GM12878 (cell line): ENCODE measurements at regions not wholly inside any gene's neighbourhood (a gene's known extent, or its start where the extent isn't known, plus 50 kb on each side); places are given as distances from the start of the nearest gene placed in this dataset.

Source experiments
- ATAC-seq: fragments of 200-7000 bp; cut with Tn5 transposase; 3 replicates; pipeline ENCODE4 v1.9.1; 2020; ENCODE audit warnings: mild to moderate bottlenecking, moderate library complexity
- BruUV-seq: library from RNA; stranded (reverse); fragments of 400-500 nt; replicated peaks from 2 replicates; lab custom pipeline; 2021; lab: Mats Ljungman, UMichigan
- CTCF ChIA-PET: fragments of 300-600 bp; sonication (Branson Sonifier 250); formaldehyde crosslinking; extraction: SDS; loops from one replicate; lab custom pipeline; 2021; ENCODE audit warnings: inconsistent platforms; lab: Yijun Ruan, JAX
- POLR2A ChIA-PET: fragments of 350-600 bp; formaldehyde crosslinking; extraction: SDS; loops from one replicate; lab custom pipeline; 2021; ENCODE audit warnings: inconsistent platforms; lab: Charles Lee
- RAD21 ChIA-PET: fragments of 300-600 bp; sonication (Branson Sonifier 250); formaldehyde crosslinking; loops from one replicate; lab custom pipeline; 2023; ENCODE audit warnings: antibody characterized with exemption; ENCODE audit not compliant: unreplicated experiment; lab: Charles Lee
- SMC1A ChIA-PET: fragments of 300-600 bp; sonication (Branson Sonifier 250); formaldehyde crosslinking; loops from one replicate; lab custom pipeline; 2023; ENCODE audit not compliant: unreplicated experiment, uncharacterized antibody; lab: Charles Lee
- DNase-seq: peaks from one replicate; pipeline ENCODE4 v3.0.0-alpha.2; 2011; ENCODE audit warnings: low read depth, low spot score
- FAIRE-seq: peaks from 3 replicates; lab custom pipeline; 2011; peaks lifted over from hg19 to GRCh38; lab: Jason Lieb, UNC
- H2AFZ ChIP-seq: 2 replicates; pipeline ENCODE4 v1.6.0; 2011; ENCODE audit warnings: low read depth, low read length, control low read depth; ENCODE audit not compliant: control insufficient read depth
- H3K27ac ChIP-seq: 2 replicates; pipeline ENCODE4 v1.5.1; 2011; ENCODE audit warnings: control low read depth; ENCODE audit not compliant: control insufficient read depth, insufficient read depth
- H3K27me3 ChIP-seq, 2 experiments: replicated peaks in 1 of 2; 2 replicates each; pipeline versions ENCODE4 v1.6.0 to v1.6.1; 2011; ENCODE audit warnings: low read length in 1 of 2; ENCODE audit not compliant: control insufficient read depth in 2 of 2, insufficient read depth in 2 of 2
- H3K36me3 ChIP-seq, 2 experiments: 2 replicates each; pipeline ENCODE4 v1.5.1; 2011; ENCODE audit warnings: low read length in 1 of 2; ENCODE audit not compliant: control insufficient read depth in 2 of 2, insufficient read depth in 2 of 2
- H3K4me1 ChIP-seq: 2 replicates; pipeline ENCODE4 v1.6.1; 2011; ENCODE audit warnings: mild to moderate bottlenecking, low read length, moderate library complexity, mixed read lengths; ENCODE audit not compliant: control insufficient read depth, insufficient read depth
- H3K4me2 ChIP-seq: 2 replicates; pipeline ENCODE4 v1.6.0; 2011; ENCODE audit warnings: control low read depth; ENCODE audit not compliant: control insufficient read depth, insufficient read depth
- H3K4me3 ChIP-seq: fragments of 200-600 bp; sonication (generic); 2 replicates; pipeline ENCODE4 v1.5.1; 2016
- H3K79me2 ChIP-seq: 2 replicates; pipeline ENCODE4 v1.6.0; 2011; ENCODE audit warnings: low read length; ENCODE audit not compliant: control insufficient read depth, insufficient read depth
- H3K9ac ChIP-seq: 2 replicates; pipeline ENCODE4 v1.8.0; 2011; ENCODE audit warnings: low read length, control low read depth, mixed read lengths; ENCODE audit not compliant: control insufficient read depth, insufficient read depth
- H3K9me3 ChIP-seq: replicated peaks from 3 replicates; pipeline ENCODE4 v1.5.1; 2011; ENCODE audit warnings: mild to moderate bottlenecking, low read length; ENCODE audit not compliant: control insufficient read depth, insufficient read depth
- H4K20me1 ChIP-seq: 2 replicates; pipeline ENCODE4 v1.6.0; 2011; ENCODE audit not compliant: control insufficient read depth, insufficient read depth
- IKZF1 ChIP-seq: fragments of 450-650 bp; conservative IDR thresholded peaks from 2 replicates; pipeline ENCODE4 v1.6.1; 2017; ENCODE audit warnings: antibody characterized with exemption, mild to moderate bottlenecking
- TARDBP ChIP-seq: IDR thresholded peaks from 2 replicates; pipeline ENCODE4 v1.6.1; 2016; ENCODE audit warnings: borderline replicate concordance
- ZNF384 ChIP-seq: IDR thresholded peaks from 2 replicates; pipeline ENCODE4 v1.6.1; 2012; ENCODE audit warnings: low read depth, mild to moderate bottlenecking, low read length, improper control_type of control experiment, borderline replicate concordance
- WGBS: methylation state at CpG from one replicate; pipeline ENCODE4 v1.1.6; 2016; ENCODE audit warnings: low lambda C conversion rate; ENCODE audit not compliant: insufficient replicate concordance, insufficient coverage; ENCODE audit errors: missing lambda C conversion rate; 5-methylcytosine and 5-hydroxymethylcytosine counted together
- in situ Hi-C: fragments of 300-500 bp; cut with MboI; formaldehyde crosslinking; loops from 9 replicates; pipeline ENCODE4 v1.14.3; 2018; ENCODE audit warnings: mixed read lengths
- intact Hi-C: fragments of 100-400 bp; cut with micrococcal nuclease; formaldehyde crosslinking; loops from one replicate; pipeline ENCODE4 v1.14.2; 2022; ENCODE audit not compliant: unreplicated experiment
- TF ChIP-seq, protein P1 (sequence below): IDR thresholded peaks from 2 replicates; pipeline ENCODE4 v1.6.1; 2012; ENCODE audit warnings: low read depth, low read length, improper control_type of control experiment

DNA sequence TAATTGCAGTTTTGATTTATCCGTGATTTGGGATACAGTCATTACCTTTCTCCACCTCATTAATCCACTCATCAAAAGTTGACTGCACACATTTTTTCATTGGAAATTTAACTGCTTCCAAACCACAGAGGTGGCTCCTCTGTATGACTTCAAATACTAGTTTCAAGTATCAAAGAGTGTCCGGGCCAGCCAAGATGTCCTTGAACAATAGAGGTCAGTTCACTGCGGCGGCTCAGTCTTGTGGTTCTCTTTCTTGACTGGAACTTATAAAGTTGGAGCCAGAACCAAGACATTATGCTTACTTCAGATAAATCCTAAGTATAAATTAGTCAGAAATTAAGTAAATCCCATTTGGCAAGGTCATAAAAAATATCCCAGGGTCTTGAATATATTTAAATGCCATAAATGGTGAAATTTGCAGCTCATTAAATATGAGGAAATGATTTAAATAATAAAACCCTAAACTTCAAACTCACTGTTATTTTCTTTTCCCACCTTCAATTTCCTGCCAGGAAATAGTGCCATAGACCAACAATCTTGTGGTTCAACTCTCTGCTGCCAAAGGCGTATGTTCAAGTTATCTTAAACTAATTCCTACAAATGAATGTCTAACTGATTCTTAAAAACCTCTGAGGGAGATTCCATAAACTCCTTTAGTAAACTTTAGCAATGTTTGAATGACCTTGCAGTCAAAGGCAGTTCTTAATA lies 360.8 kb downstream of the AEBP2 start:
- RAD21 ChIA-PET, result interaction anchor here (1.3 kb wide), 1 partner anchor 115 kb away, joined by 4 read pairs; no protein-coding TSS in a partner anchor
- no peaks in the 10 kb centered on the region for H3K4me1 ChIP-seq
- in situ Hi-C loops, result no loop called here
- H3K9me3 ChIP-seq, result no peaks in the 10 kb centered on the region
- TF ChIP-seq IKZF1 (no peak), TARDBP (no peak), ZNF384 (no peak)
- TF ChIP-seq, protein P1, sequence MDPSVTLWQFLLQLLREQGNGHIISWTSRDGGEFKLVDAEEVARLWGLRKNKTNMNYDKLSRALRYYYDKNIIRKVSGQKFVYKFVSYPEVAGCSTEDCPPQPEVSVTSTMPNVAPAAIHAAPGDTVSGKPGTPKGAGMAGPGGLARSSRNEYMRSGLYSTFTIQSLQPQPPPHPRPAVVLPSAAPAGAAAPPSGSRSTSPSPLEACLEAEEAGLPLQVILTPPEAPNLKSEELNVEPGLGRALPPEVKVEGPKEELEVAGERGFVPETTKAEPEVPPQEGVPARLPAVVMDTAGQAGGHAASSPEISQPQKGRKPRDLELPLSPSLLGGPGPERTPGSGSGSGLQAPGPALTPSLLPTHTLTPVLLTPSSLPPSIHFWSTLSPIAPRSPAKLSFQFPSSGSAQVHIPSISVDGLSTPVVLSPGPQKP, result no peak
- H3K79me2 ChIP-seq, result no peaks in the 10 kb centered on the region
- no peak overlapping the region for H3K9ac ChIP-seq
- no peaks in the 10 kb centered on the region for H3K36me3 ChIP-seq
- BruUV-seq, result no TSS peak
- FAIRE-seq (no peak), ATAC-seq (peak; percentile 16), DNase-seq (no peak)
- POLR2A ChIA-PET, result interaction anchor here (1.0 kb wide), 1 partner anchor 48 kb away, joined by 4 read pairs; no protein-coding TSS in a partner anchor
- H4K20me1 ChIP-seq, result no peaks in the 10 kb centered on the region
- H2AFZ ChIP-seq, result no peak overlapping the region
- WGBS, result 76% methylated on average over 5 of the region's 5 CpGs
- H3K4me2 ChIP-seq, result no peak overlapping the region
- H3K27ac ChIP-seq, result no peak overlapping the region
- intact Hi-C loops, result loop anchor here (2.0 kb wide), 1 partner anchor 31 kb away; no protein-coding TSS in a partner anchor
- SMC1A ChIA-PET, result interaction anchor here (1.1 to 2.3 kb wide), 4 partner anchors 8 to 95 kb away, joined by 3 to 12 read pairs (median 4); no protein-coding TSS in a partner anchor
- H3K4me3 ChIP-seq, result no peak overlapping the region
- CTCF ChIA-PET, result interaction anchor here (1.1 to 1.7 kb wide), 3 partner anchors 9 to 93 kb away, joined by 3 to 4 read pairs (median 3); no protein-coding TSS in a partner anchor
- no peaks in the 10 kb centered on the region for H3K27me3 ChIP-seq
